T-cell (primary cell): ENCODE measurements at regions not wholly inside any gene's neighbourhood (a gene's known extent, or its start where the extent isn't known, plus 50 kb on each side); places are given as distances from the start of the nearest gene placed in this dataset.
A peak's percentile ranks its signal among the peaks of the same experiment; 100 is the strongest.

Experiments used
- ATAC-seq, 4 experiments: fragments of 200-7000 bp in 3 of 4; fragments of 150-1000 bp in 1 of 4; cut with Tn5 transposase; replicated peaks in 1 of 4; 1 replicate in 3 of 4; 2 replicates in 1 of 4; pipeline ENCODE4 v1.10.0; 2021; ENCODE audit warnings: moderate library complexity in 3 of 4, mild to moderate bottlenecking in 2 of 4, moderate number of reproducible peaks in 1 of 4
- CTCF ChIA-PET, 2 donors: fragments of 300-600 bp; sonication (Branson Sonifier 250); formaldehyde crosslinking; loops; one replicate each; lab custom pipeline; 2022; ENCODE audit warnings: antibody characterized with exemption in 2 of 2; lab: Charles Lee
- POLR2A ChIA-PET, 2 donors: fragments of 300-600 bp; sonication (Branson Sonifier 250); formaldehyde crosslinking; loops; one replicate each; lab custom pipeline; 2022; ENCODE audit warnings: antibody characterized with exemption in 2 of 2; lab: Charles Lee
- DNase-seq, 35 experiments: peaks; one replicate each; pipeline versions ENCODE4 v3.0.0 to v3.0.0-alpha.2; 2013 to 2023
- H3K27ac ChIP-seq: one replicate; pipeline ENCODE4 v1.5.1; 2013; ENCODE audit warnings: low read length
- H3K27me3 ChIP-seq, 2 experiments: replicated peaks in 1 of 2; 1 replicate in 1 of 2; 2 replicates in 1 of 2; pipeline versions ENCODE4 v1.6.1 to v1.7.0; 2013; ENCODE audit warnings: low read length in 1 of 2, mixed read lengths in 1 of 2; ENCODE audit not compliant: control insufficient read depth in 2 of 2, insufficient read depth in 2 of 2; ENCODE audit errors: extremely low read depth in 1 of 2
- H3K36me3 ChIP-seq, 2 donors: 1 replicate in 1 of 2; 2 replicates in 1 of 2; pipeline versions ENCODE4 v1.6.1 to v1.7.0; 2013; ENCODE audit warnings: low read length in 1 of 2; ENCODE audit not compliant: control insufficient read depth in 2 of 2, insufficient read depth in 1 of 2; ENCODE audit errors: extremely low read depth in 1 of 2
- H3K4me1 ChIP-seq, 2 experiments: 1 replicate in 1 of 2; 2 replicates in 1 of 2; pipeline versions ENCODE4 v1.6.1 to v1.7.0; 2013; ENCODE audit warnings: low read length in 2 of 2, mixed read lengths in 1 of 2; ENCODE audit not compliant: insufficient read depth in 2 of 2, control insufficient read depth in 1 of 2; ENCODE audit errors: extremely low read depth in 1 of 2
- H3K4me3 ChIP-seq, 2 donors: 1 replicate in 1 of 2; 2 replicates in 1 of 2; pipeline versions ENCODE4 v1.5.1 to v1.7.0; 2013; ENCODE audit warnings: mild to moderate bottlenecking in 2 of 2, low read length in 1 of 2, moderate library complexity in 1 of 2; ENCODE audit not compliant: control insufficient read depth in 1 of 2; ENCODE audit errors: extremely low read depth in 1 of 2
- H3K9me3 ChIP-seq: 2 replicates; pipeline ENCODE4 v1.7.0; 2013
- H3K27ac Mint-ChIP-seq, 2 donors: one replicate each; pipeline ENCODE4 v1.8.0; 2020 to 2021; ENCODE audit warnings: mild to moderate bottlenecking in 2 of 2, mixed read lengths in 2 of 2
- H3K27me3 Mint-ChIP-seq, 2 donors: one replicate each; pipeline ENCODE4 v1.8.0; 2021 to 2022; ENCODE audit warnings: mixed read lengths in 2 of 2
- H3K36me3 Mint-ChIP-seq: one replicate; pipeline ENCODE4 v1.8.0; 2021; ENCODE audit warnings: mixed read lengths
- H3K4me1 Mint-ChIP-seq, 3 donors: one replicate each; pipeline ENCODE4 v1.8.0; 2020 to 2022; ENCODE audit warnings: mixed read lengths in 3 of 3, mild to moderate bottlenecking in 1 of 3
- H3K4me3 Mint-ChIP-seq, 3 donors: one replicate each; pipeline ENCODE4 v1.8.0; 2020 to 2022; ENCODE audit warnings: mild to moderate bottlenecking in 3 of 3, mixed read lengths in 3 of 3, moderate library complexity in 3 of 3
- H3K9me3 Mint-ChIP-seq, 3 donors: one replicate each; pipeline ENCODE4 v1.8.0; 2020 to 2022; ENCODE audit warnings: mixed read lengths in 3 of 3
- WGBS: methylation state at CpG from one replicate; pipeline ENCODE4 v1.1.5; 2013; ENCODE audit warnings: missing lambda C conversion rate; ENCODE audit not compliant: insufficient coverage; 5-methylcytosine and 5-hydroxymethylcytosine counted together

- Mint-ChIP-seq H3K27ac (no peak overlapping the region), H3K4me3 (no peak overlapping the region), H3K27me3 (peaks cover 0 to 10% of the 10 kb centered on the region in 2 donors), H3K9me3 (no peaks in the 10 kb centered on the region), H3K36me3 (no peaks in the 10 kb centered on the region), H3K4me1 (peaks cover 0 to 2% (median 0%) of the 10 kb centered on the region in 3 donors)
- POLR2A ChIA-PET = no interaction called here
- CTCF ChIA-PET = no interaction called here
- no peak overlapping the region for H3K27ac ChIP-seq
- ATAC-seq (no peak), DNase-seq (no peak)
- H3K9me3 ChIP-seq = no peaks in the 10 kb centered on the region
- WGBS = 100% methylated on average over 1 of the region's 3 CpGs
- no peaks in the 10 kb centered on the region for H3K4me1 ChIP-seq
- peaks cover 0 to 5% of the 10 kb centered on the region in 2 experiments for H3K27me3 ChIP-seq
- H3K4me3 ChIP-seq = no peak overlapping the region
- H3K36me3 ChIP-seq = no peaks in the 10 kb centered on the region
Observed at GRCh38 chr13:111013196-111013595, 98.3 kb upstream of the ANKRD10 start.

- H3K27ac Mint-ChIP-seq = no peak overlapping the region
- ATAC-seq = peak in 1 of 4 experiments; percentile 29
Observed at GRCh38 chr13:111011899-111012298, 97.0 kb upstream of the ANKRD10 start.

DNA sequence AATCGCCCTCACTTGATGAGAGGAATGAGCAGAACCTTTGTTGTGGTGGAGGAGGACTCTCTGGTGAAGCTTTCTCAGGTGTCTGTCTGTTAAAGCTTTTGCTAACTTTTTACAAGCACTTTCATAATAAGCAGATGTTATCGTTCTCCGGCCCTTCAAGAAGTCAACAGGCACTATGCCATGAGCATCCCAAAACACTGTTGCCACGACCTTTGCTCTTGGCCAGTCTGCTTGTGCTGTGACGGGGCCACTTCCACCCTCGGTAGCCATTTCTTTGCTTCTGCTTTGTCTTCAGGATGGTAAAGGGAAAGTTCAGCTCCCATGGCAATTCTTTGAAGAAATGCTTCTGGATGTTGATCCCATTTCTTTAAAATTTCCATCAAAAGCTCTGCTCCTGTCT, 93.5 kb upstream of the ANKRD10 start:
- 87% methylated on average over 3 of the region's 6 CpGs for WGBS
- H3K36me3 ChIP-seq = no peaks in the 10 kb centered on the region
- Mint-ChIP-seq H3K27me3 (peaks cover 10 to 14% of the 10 kb centered on the region in 2 donors), H3K27ac (no peak overlapping the region), H3K36me3 (no peaks in the 10 kb centered on the region), H3K4me1 (peaks cover 0 to 2% (median 0%) of the 10 kb centered on the region in 3 donors), H3K4me3 (no peak overlapping the region), H3K9me3 (no peaks in the 10 kb centered on the region)
- ChIA-PET CTCF (no interaction called here), POLR2A (no interaction called here)
- H3K27ac ChIP-seq = no peak overlapping the region
- DNase-seq (no peak), ATAC-seq (no peak)
- no peaks in the 10 kb centered on the region for H3K4me1 ChIP-seq
- no peak overlapping the region for H3K4me3 ChIP-seq
- peaks cover 0 to 7% of the 10 kb centered on the region in 2 experiments for H3K27me3 ChIP-seq
- no peaks in the 10 kb centered on the region for H3K9me3 ChIP-seq

More at GRCh38 chr13:111011899-111012298, 97.0 kb upstream of the ANKRD10 start:
- Histone ChIP-seq H3K9me3 (no peaks in the 10 kb centered on the region), H3K27me3 (peaks cover 0 to 5% of the 10 kb centered on the region in 2 experiments), H3K4me1 (no peaks in the 10 kb centered on the region), H3K27ac (no peak overlapping the region), H3K36me3 (no peaks in the 10 kb centered on the region), H3K4me3 (no peak overlapping the region)
- POLR2A ChIA-PET = no interaction called here
- Mint-ChIP-seq H3K9me3 (no peaks in the 10 kb centered on the region), H3K27me3 (peaks cover 0 to 14% of the 10 kb centered on the region in 2 donors), H3K4me1 (peaks cover 0 to 2% (median 0%) of the 10 kb centered on the region in 3 donors), H3K4me3 (no peak overlapping the region), H3K36me3 (no peaks in the 10 kb centered on the region)
- CTCF ChIA-PET = interaction anchor here in 1 of 2 donors (0.7 kb wide), 1 partner anchor 709 kb away, joined by 3 read pairs; no protein-coding TSS in a partner anchor
- 62% methylated on average over 2 of the region's 3 CpGs for WGBS
- no peak for DNase-seq

GRCh38 chr13:111007209-111007608, 92.3 kb upstream of the ANKRD10 start:
- DNase-seq (no peak), ATAC-seq (no peak)
- no peak overlapping the region for H3K4me3 ChIP-seq
- Mint-ChIP-seq H3K4me1 (peaks cover 0 to 2% (median 0%) of the 10 kb centered on the region in 3 donors), H3K27ac (no peak overlapping the region), H3K4me3 (no peak overlapping the region), H3K36me3 (no peaks in the 10 kb centered on the region), H3K9me3 (no peaks in the 10 kb centered on the region), H3K27me3 (peaks cover 9 to 10% of the 10 kb centered on the region in 2 donors)
- no peaks in the 10 kb centered on the region for H3K36me3 ChIP-seq
- ChIA-PET POLR2A (no interaction called here), CTCF (no interaction called here)
- no peaks in the 10 kb centered on the region for H3K9me3 ChIP-seq
- WGBS = 60% methylated on average over 1 of the region's 3 CpGs
- no peak overlapping the region for H3K27ac ChIP-seq
- no peaks in the 10 kb centered on the region for H3K4me1 ChIP-seq
- peaks cover 0 to 7% of the 10 kb centered on the region in 2 experiments for H3K27me3 ChIP-seq

GRCh38 chr13:111006506-111007031, 91.7 kb upstream of the ANKRD10 start:
- CTCF ChIA-PET = no interaction called here
- 88% methylated on average over 10 of the region's 13 CpGs for WGBS

GRCh38 chr13:111005808-111006505, 91.1 kb upstream of the ANKRD10 start:
- no peak overlapping the region for H3K4me3 Mint-ChIP-seq
- peaks cover 0 to 2% of the 10 kb centered on the region in 2 experiments for H3K27me3 ChIP-seq
- 84% methylated on average over 14 of the region's 16 CpGs for WGBS
- DNase-seq (no peak), ATAC-seq (no peak)
- no peaks in the 10 kb centered on the region for H3K4me1 Mint-ChIP-seq
- H3K9me3 ChIP-seq = no peaks in the 10 kb centered on the region
- ChIA-PET CTCF (interaction anchor here in 1 of 2 donors (0.6 kb wide), 1 partner anchor 30 kb away, joined by 3 read pairs; no protein-coding TSS in a partner anchor), POLR2A (no interaction called here)
- H3K36me3 Mint-ChIP-seq = no peaks in the 10 kb centered on the region
- H3K27me3 Mint-ChIP-seq = peaks cover 8 to 10% of the 10 kb centered on the region in 2 donors
- H3K27ac ChIP-seq = no peak overlapping the region
- H3K4me1 ChIP-seq = no peaks in the 10 kb centered on the region
- no peaks in the 10 kb centered on the region for H3K36me3 ChIP-seq
- H3K27ac Mint-ChIP-seq = no peak overlapping the region
- H3K9me3 Mint-ChIP-seq = no peaks in the 10 kb centered on the region
- no peak overlapping the region for H3K4me3 ChIP-seq

More at GRCh38 chr13:111006506-111007031, 91.7 kb upstream of the ANKRD10 start:
- Histone ChIP-seq H3K4me3 (no peak overlapping the region), H3K4me1 (no peaks in the 10 kb centered on the region), H3K27me3 (peaks cover 0 to 2% of the 10 kb centered on the region in 2 experiments), H3K27ac (no peak overlapping the region), H3K9me3 (no peaks in the 10 kb centered on the region), H3K36me3 (no peaks in the 10 kb centered on the region)
- no peak overlapping the region for H3K4me3 Mint-ChIP-seq
- DNase-seq = no peak
- peaks cover 8 to 10% of the 10 kb centered on the region in 2 donors for H3K27me3 Mint-ChIP-seq
- no peak overlapping the region for H3K27ac Mint-ChIP-seq
- H3K9me3 Mint-ChIP-seq = no peaks in the 10 kb centered on the region
- POLR2A ChIA-PET = no interaction called here
- no peaks in the 10 kb centered on the region for H3K36me3 Mint-ChIP-seq
- no peaks in the 10 kb centered on the region for H3K4me1 Mint-ChIP-seq
- no peak for ATAC-seq
